IgD-negative memory B cell (primary cell): ENCODE measurements at regions not wholly inside any gene's neighbourhood (a gene's known extent, or its start where the extent isn't known, plus 50 kb on each side); places are given as distances from the start of the nearest gene placed in this dataset.
"Not testable (repeated sequence)": the region's sequence is repeated elsewhere in the genome, so short reads cannot be mapped to it uniquely, and the experiment has no call there.

ENCODE experiments used
- H3K27ac Mint-ChIP-seq, 3 donors: one replicate each; pipeline ENCODE4 v1.8.0; 2020 to 2022; ENCODE audit warnings: mild to moderate bottlenecking in 3 of 3, mixed read lengths in 3 of 3, moderate library complexity in 1 of 3
- H3K27me3 Mint-ChIP-seq: one replicate; pipeline ENCODE4 v1.8.0; 2021; ENCODE audit warnings: mixed read lengths
- H3K36me3 Mint-ChIP-seq: one replicate; pipeline ENCODE4 v1.8.0; 2020; ENCODE audit warnings: mild to moderate bottlenecking, mixed read lengths
- H3K4me1 Mint-ChIP-seq, 3 donors: one replicate each; pipeline ENCODE4 v1.8.0; 2020 to 2022; ENCODE audit warnings: mixed read lengths in 3 of 3, mild to moderate bottlenecking in 1 of 3
- H3K4me3 Mint-ChIP-seq, 4 donors: one replicate each; pipeline ENCODE4 v1.8.0; 2020 to 2022; ENCODE audit warnings: mild to moderate bottlenecking in 4 of 4, mixed read lengths in 4 of 4, moderate library complexity in 3 of 4
- H3K9me3 Mint-ChIP-seq, 3 donors: one replicate each; pipeline ENCODE4 v1.8.0; 2020 to 2021; ENCODE audit warnings: mixed read lengths in 3 of 3, mild to moderate bottlenecking in 1 of 3

- H3K27me3 Mint-ChIP-seq: no peaks in the 10 kb centered on the region
- H3K9me3 Mint-ChIP-seq: peaks cover 2 to 5% (median 2%) of the 10 kb centered on the region in 3 donors
- H3K36me3 Mint-ChIP-seq: peaks cover 14% of the 10 kb centered on the region
- no peaks in the 10 kb centered on the region for H3K4me1 Mint-ChIP-seq
- no peak overlapping the region for H3K27ac Mint-ChIP-seq
- no peak overlapping the region for H3K4me3 Mint-ChIP-seq
Measured at GRCh38 chr10:123221418-123221817, 67.2 kb downstream of the BUB3 start.

GRCh38 chr10:123222832-123223231 is 68.6 kb downstream of the BUB3 start:
- no peak overlapping the region for H3K27ac Mint-ChIP-seq
- no peaks in the 10 kb centered on the region for H3K4me1 Mint-ChIP-seq
- no peak overlapping the region for H3K4me3 Mint-ChIP-seq
- H3K9me3 Mint-ChIP-seq: peaks cover 0 to 2% (median 2%) of the 10 kb centered on the region in 3 donors
- H3K36me3 Mint-ChIP-seq: peaks cover 9% of the 10 kb centered on the region
- H3K27me3 Mint-ChIP-seq: no peaks in the 10 kb centered on the region

- no peaks in the 10 kb centered on the region for H3K27me3 Mint-ChIP-seq
- peaks cover 15% of the 10 kb centered on the region for H3K36me3 Mint-ChIP-seq
- H3K9me3 Mint-ChIP-seq: peaks cover 2 to 18% (median 3%) of the 10 kb centered on the region in 3 donors
Measured at GRCh38 chr10:123227706-123228105, 73.5 kb downstream of the BUB3 start.

GRCh38 chr10:123229927-123230630 is 75.9 kb downstream of the BUB3 start:
- Mint-ChIP-seq H3K27me3 (no peaks in the 10 kb centered on the region), H3K4me3 (no peak overlapping the region), H3K4me1 (no peaks in the 10 kb centered on the region), H3K9me3 (peaks cover 4 to 29% (median 9%) of the 10 kb centered on the region in 3 donors), H3K36me3 (peaks cover 21% of the 10 kb centered on the region), H3K27ac (no peak overlapping the region)

More at GRCh38 chr10:123227706-123228105, 73.5 kb downstream of the BUB3 start:
- Mint-ChIP-seq H3K27ac (no peak overlapping the region), H3K4me3 (no peak overlapping the region), H3K4me1 (no peaks in the 10 kb centered on the region)

- Mint-ChIP-seq H3K4me3 (peak overlapping the region in 1 of 4 donors; percentile 25), H3K36me3 (peaks cover 23% of the 10 kb centered on the region), H3K9me3 (peaks cover 10 to 33% (median 16%) of the 10 kb centered on the region in 3 donors)
- not testable (repeated sequence) for H3K4me1 Mint-ChIP-seq, H3K27ac Mint-ChIP-seq, H3K27me3 Mint-ChIP-seq
Measured at GRCh38 chr10:123232879-123233278, 78.7 kb downstream of the BUB3 start.

- peak overlapping the region in 1 of 4 donors; percentile 1 for H3K4me3 Mint-ChIP-seq
- H3K27ac Mint-ChIP-seq, H3K27me3 Mint-ChIP-seq, H3K4me1 Mint-ChIP-seq: not testable (repeated sequence)
- peaks cover 21% of the 10 kb centered on the region for H3K36me3 Mint-ChIP-seq
- peaks cover 10 to 27% (median 14%) of the 10 kb centered on the region in 3 donors for H3K9me3 Mint-ChIP-seq
Measured at GRCh38 chr10:123235014-123235413, 80.8 kb downstream of the BUB3 start.

- no peak overlapping the region for H3K4me3 Mint-ChIP-seq
- no peaks in the 10 kb centered on the region for H3K27me3 Mint-ChIP-seq
- H3K27ac Mint-ChIP-seq: no peak overlapping the region
- H3K36me3 Mint-ChIP-seq: peaks cover 18% of the 10 kb centered on the region
- peaks cover 10 to 22% (median 14%) of the 10 kb centered on the region in 3 donors for H3K9me3 Mint-ChIP-seq
- H3K4me1 Mint-ChIP-seq: peaks cover 1 to 4% (median 2%) of the 10 kb centered on the region in 3 donors
Measured at GRCh38 chr10:123236126-123236525, 81.9 kb downstream of the BUB3 start.

GRCh38 chr10:123240250-123240649 is 86.0 kb downstream of the BUB3 start:
- no peak overlapping the region for H3K4me3 Mint-ChIP-seq
- H3K27ac Mint-ChIP-seq: no peak overlapping the region
- peaks cover 7% of the 10 kb centered on the region for H3K36me3 Mint-ChIP-seq
- no peaks in the 10 kb centered on the region for H3K27me3 Mint-ChIP-seq
- H3K9me3 Mint-ChIP-seq: peaks cover 2 to 7% (median 4%) of the 10 kb centered on the region in 3 donors
- H3K4me1 Mint-ChIP-seq: peaks cover 11 to 13% (median 12%) of the 10 kb centered on the region in 3 donors

GRCh38 chr10:123240776-123241175 is 86.6 kb downstream of the BUB3 start:
- Mint-ChIP-seq H3K4me3 (peak overlapping the region in 1 of 4 donors; percentile 35), H3K27me3 (no peaks in the 10 kb centered on the region), H3K9me3 (peaks cover 0 to 2% (median 0%) of the 10 kb centered on the region in 3 donors), H3K36me3 (peaks cover 7% of the 10 kb centered on the region), H3K4me1 (peaks cover 11 to 13% (median 12%) of the 10 kb centered on the region in 3 donors), H3K27ac (peak overlapping the region in 1 of 3 donors; percentile 93)

GRCh38 chr10:123241391-123242141 is 87.4 kb downstream of the BUB3 start:
- peaks cover 0 to 4% (median 2%) of the 10 kb centered on the region in 3 donors for H3K9me3 Mint-ChIP-seq
- H3K27ac Mint-ChIP-seq: peak overlapping the region; percentile 41 to 93 (median 62)
- no peaks in the 10 kb centered on the region for H3K27me3 Mint-ChIP-seq
- H3K4me1 Mint-ChIP-seq: peaks cover 11 to 13% (median 12%) of the 10 kb centered on the region in 3 donors
- peaks cover 8% of the 10 kb centered on the region for H3K36me3 Mint-ChIP-seq
- H3K4me3 Mint-ChIP-seq: peak overlapping the region in 3 of 4 donors; percentile 3 to 66 (median 15)

GRCh38 chr10:123244747-123245146 is 90.5 kb downstream of the BUB3 start:
- Mint-ChIP-seq H3K4me1 (peaks cover 11 to 12% (median 11%) of the 10 kb centered on the region in 3 donors), H3K9me3 (peaks cover 0 to 4% (median 0%) of the 10 kb centered on the region in 3 donors), H3K27me3 (no peaks in the 10 kb centered on the region), H3K4me3 (no peak overlapping the region), H3K27ac (no peak overlapping the region), H3K36me3 (peaks cover 4% of the 10 kb centered on the region)

GRCh38 chr10:123245264-123245663 is 91.1 kb downstream of the BUB3 start:
- peaks cover 0 to 4% (median 0%) of the 10 kb centered on the region in 3 donors for H3K9me3 Mint-ChIP-seq
- peaks cover 4% of the 10 kb centered on the region for H3K36me3 Mint-ChIP-seq
- no peaks in the 10 kb centered on the region for H3K27me3 Mint-ChIP-seq
- peaks cover 11 to 12% (median 11%) of the 10 kb centered on the region in 3 donors for H3K4me1 Mint-ChIP-seq
- no peak overlapping the region for H3K4me3 Mint-ChIP-seq
- H3K27ac Mint-ChIP-seq: no peak overlapping the region

- no peaks in the 10 kb centered on the region for H3K4me1 Mint-ChIP-seq
- no peaks in the 10 kb centered on the region for H3K27me3 Mint-ChIP-seq
- H3K9me3 Mint-ChIP-seq: peaks cover 0 to 4% (median 0%) of the 10 kb centered on the region in 3 donors
- H3K4me3 Mint-ChIP-seq: no peak overlapping the region
- no peak overlapping the region for H3K27ac Mint-ChIP-seq
- H3K36me3 Mint-ChIP-seq: peaks cover 2% of the 10 kb centered on the region
Measured at GRCh38 chr10:123249894-123250293, 95.7 kb downstream of the BUB3 start.

- H3K4me1 Mint-ChIP-seq: no peaks in the 10 kb centered on the region
- peaks cover 2% of the 10 kb centered on the region for H3K36me3 Mint-ChIP-seq
- no peaks in the 10 kb centered on the region for H3K27me3 Mint-ChIP-seq
- H3K27ac Mint-ChIP-seq: no peak overlapping the region
- H3K9me3 Mint-ChIP-seq: peaks cover 0 to 4% (median 0%) of the 10 kb centered on the region in 3 donors
- H3K4me3 Mint-ChIP-seq: no peak overlapping the region
Measured at GRCh38 chr10:123250640-123251039, 96.4 kb downstream of the BUB3 start.

GRCh38 chr10:123252779-123253178 is 98.6 kb downstream of the BUB3 start:
- H3K36me3 Mint-ChIP-seq: no peaks in the 10 kb centered on the region
- no peak overlapping the region for H3K4me3 Mint-ChIP-seq
- H3K4me1 Mint-ChIP-seq: no peaks in the 10 kb centered on the region
- no peaks in the 10 kb centered on the region for H3K9me3 Mint-ChIP-seq
- no peak overlapping the region for H3K27ac Mint-ChIP-seq
- no peaks in the 10 kb centered on the region for H3K27me3 Mint-ChIP-seq
